ENCODE measurements at regions not wholly inside any gene's neighbourhood (a gene's known extent, or its start where the extent isn't known, plus 50 kb on each side); places are given as distances from the start of the nearest gene placed in this dataset.
A peak's percentile ranks its signal among the peaks of the same experiment; 100 is the strongest.

DNA sequence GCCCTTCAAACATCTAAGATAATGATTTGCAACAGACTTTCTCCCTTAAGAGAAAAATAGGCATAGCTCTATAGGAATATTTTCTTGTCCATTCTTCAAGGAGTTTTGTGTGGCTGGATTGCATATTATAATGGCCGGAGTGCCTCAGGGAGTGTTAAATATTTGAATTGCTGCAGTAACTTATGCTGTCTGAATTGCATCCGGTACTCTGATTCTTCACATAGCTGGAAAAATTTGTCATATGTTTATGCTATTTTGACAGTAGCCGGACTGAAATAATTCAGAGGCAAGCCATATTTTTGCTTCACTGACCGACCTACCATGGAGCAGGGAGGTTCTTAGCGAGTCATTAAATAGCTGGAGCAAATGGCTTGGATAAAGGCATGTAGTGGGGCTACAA lies 621.0 kb downstream of the ACTL7B start:
- TF ChIP-seq, protein P1, sequence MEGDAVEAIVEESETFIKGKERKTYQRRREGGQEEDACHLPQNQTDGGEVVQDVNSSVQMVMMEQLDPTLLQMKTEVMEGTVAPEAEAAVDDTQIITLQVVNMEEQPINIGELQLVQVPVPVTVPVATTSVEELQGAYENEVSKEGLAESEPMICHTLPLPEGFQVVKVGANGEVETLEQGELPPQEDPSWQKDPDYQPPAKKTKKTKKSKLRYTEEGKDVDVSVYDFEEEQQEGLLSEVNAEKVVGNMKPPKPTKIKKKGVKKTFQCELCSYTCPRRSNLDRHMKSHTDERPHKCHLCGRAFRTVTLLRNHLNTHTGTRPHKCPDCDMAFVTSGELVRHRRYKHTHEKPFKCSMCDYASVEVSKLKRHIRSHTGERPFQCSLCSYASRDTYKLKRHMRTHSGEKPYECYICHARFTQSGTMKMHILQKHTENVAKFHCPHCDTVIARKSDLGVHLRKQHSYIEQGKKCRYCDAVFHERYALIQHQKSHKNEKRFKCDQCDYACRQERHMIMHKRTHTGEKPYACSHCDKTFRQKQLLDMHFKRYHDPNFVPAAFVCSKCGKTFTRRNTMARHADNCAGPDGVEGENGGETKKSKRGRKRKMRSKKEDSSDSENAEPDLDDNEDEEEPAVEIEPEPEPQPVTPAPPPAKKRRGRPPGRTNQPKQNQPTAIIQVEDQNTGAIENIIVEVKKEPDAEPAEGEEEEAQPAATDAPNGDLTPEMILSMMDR (IDR thresholded peaks at IDR 0.05), result no peak
- H3K9me3 Mint-ChIP-seq, result peaks cover 16% of the 10 kb centered on the region
- peaks cover 4% of the 10 kb centered on the region for H3K36me3 Mint-ChIP-seq (ENCODE audit: low read depth)
- peaks cover 4% of the 10 kb centered on the region for H3K27me3 Mint-ChIP-seq (ENCODE audit: low read depth, poor library complexity)
- no peak for DNase-seq
- no peak overlapping the region for H3K4me3 Mint-ChIP-seq
- no peaks in the 10 kb centered on the region for H3K4me1 Mint-ChIP-seq
- no peak overlapping the region for H3K27ac Mint-ChIP-seq

DNA sequence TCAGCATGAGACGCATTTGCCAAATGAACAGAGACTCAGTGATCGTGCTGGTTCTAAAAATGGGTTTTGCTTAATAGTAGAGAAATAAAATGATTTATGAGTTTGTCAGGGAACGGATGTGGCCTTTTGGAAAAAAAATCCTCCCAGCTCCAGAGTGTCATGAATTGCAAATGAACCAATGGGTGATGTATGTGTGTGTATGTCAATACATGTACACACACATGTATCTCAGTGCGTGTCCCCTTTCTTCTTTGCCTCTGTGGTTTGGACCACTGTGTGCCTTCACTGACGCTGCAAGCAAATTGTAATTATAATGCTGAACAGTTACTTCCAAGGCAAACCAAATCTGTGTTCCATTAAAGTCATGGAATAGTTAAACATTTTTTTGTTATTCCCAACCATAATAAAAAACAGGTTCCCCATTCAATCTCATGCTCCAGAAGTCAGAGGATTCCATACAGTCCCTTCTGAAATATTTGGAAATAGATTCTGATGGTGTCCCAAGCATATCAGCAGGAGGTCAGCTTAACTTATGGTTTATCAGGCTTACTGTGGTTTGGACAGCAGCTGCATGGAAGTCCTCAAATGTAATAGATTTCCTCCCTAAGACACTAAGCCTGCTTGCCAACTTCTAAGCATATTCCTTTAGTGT lies 630.5 kb downstream of the ACTL7B start:
- Mint-ChIP-seq H3K4me1 (no peaks in the 10 kb centered on the region), H3K27me3 (ENCODE audit: low read depth, poor library complexity) (peaks cover 3% of the 10 kb centered on the region), H3K9me3 (peaks cover 18% of the 10 kb centered on the region), H3K4me3 (no peak overlapping the region), H3K36me3 (ENCODE audit: low read depth) (peaks cover 17% of the 10 kb centered on the region), H3K27ac (no peak overlapping the region)
- TF ChIP-seq, protein P1 (IDR thresholded peaks at IDR 0.05), result no peak
- DNase-seq, result no peak

DNA sequence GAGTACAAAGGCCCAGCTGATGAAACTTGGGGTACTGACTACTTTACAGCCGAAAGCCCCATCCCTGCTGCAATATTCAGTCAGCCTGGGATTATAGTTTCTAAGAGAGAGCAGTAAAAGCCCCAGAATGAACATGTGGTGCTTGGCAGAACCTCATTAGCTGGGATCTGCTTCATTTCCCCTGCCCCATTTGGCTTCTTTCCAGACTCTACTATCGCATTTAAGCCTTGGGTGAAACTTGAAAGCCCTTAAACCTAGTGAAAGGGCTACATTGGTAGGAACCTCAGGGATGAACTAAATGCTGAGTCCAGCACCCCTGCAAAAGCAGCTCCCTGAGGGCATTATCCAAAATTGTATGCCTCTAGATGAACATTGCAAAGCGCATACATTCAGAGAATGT lies 631.1 kb downstream of the ACTL7B start:
- peaks cover 13% of the 10 kb centered on the region for H3K9me3 Mint-ChIP-seq
- H3K4me3 Mint-ChIP-seq, result no peak overlapping the region
- DNase-seq, result no peak
- H3K27me3 Mint-ChIP-seq (ENCODE audit: low read depth, poor library complexity), result peaks cover 1% of the 10 kb centered on the region
- TF ChIP-seq, protein P1 (IDR thresholded peaks at IDR 0.05), result no peak
- H3K36me3 Mint-ChIP-seq (ENCODE audit: low read depth), result peaks cover 12% of the 10 kb centered on the region
- H3K27ac Mint-ChIP-seq, result no peak overlapping the region
- no peaks in the 10 kb centered on the region for H3K4me1 Mint-ChIP-seq

DNA sequence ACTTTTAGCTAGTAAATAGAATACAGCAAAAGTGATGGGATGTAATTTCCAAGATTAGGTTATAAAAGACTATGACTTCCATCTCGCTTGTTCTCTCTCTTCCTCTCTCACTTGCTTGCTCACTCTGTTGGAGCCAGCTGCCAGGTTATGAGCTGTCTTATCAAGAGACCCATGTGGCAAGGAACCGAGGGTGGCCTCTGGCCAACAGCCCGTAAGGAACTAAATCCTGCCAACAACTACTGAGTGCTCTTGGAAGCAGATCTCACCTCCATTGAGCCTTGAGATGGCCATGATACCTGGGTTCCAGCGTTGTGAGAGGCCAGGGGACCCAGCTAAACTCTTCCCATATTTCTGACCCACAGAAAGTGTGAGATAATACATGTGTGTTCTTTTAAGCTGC lies 636.1 kb downstream of the ACTL7B start:
- Mint-ChIP-seq H3K27me3 (ENCODE audit: low read depth, poor library complexity) (peaks cover 4% of the 10 kb centered on the region), H3K36me3 (ENCODE audit: low read depth) (no peaks in the 10 kb centered on the region), H3K27ac (no peak overlapping the region), H3K9me3 (no peaks in the 10 kb centered on the region), H3K4me1 (peaks cover 6% of the 10 kb centered on the region), H3K4me3 (no peak overlapping the region)
- DNase-seq, result no peak
- TF ChIP-seq, protein P1 (IDR thresholded peaks at IDR 0.05), result no peak

DNA sequence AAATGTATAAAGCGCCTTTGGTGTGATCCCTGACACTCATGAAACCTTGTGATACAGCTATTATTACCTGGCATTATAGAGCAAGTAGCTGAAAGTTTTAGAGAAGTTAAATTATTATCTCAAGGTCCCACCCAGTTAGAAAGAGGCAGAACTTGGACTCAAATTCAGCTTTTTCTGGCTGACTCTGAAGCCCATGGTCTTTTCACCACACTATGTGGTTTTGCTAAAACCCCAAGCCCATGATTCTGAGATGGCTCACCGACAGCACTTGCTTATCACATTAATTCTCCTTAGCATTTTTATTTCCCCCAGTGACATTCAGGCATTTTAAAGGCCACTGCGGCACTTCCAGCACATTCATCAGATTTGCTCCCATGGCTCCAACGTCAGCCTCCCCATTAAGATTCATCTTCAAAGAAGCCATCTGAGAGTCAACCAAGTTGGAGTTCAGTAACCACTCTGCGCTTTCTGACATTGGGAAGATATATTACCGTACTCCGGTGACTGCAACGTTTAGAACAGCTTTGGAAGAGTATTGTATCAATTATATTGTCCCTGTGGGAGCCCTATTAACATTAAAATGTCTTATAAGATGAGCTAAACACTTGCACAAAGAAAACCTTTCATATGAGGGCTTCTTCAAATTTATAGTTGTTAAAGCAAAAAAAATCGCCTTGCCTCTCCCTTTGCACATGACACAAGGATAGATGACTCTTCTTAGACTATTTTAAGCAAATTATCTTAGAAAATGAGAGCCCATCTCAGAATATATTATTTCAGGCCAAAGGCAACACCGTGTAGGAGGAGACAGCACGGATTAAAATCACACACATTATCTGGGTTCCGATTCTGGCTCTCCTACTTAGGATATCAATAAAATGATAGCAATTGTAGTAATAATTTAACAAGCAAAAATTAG lies 638.1 kb downstream of the ACTL7B start:
- Mint-ChIP-seq H3K4me1 (peaks cover 6% of the 10 kb centered on the region), H3K27me3 (ENCODE audit: low read depth, poor library complexity) (peaks cover 4% of the 10 kb centered on the region), H3K27ac (peak overlapping the region; percentile 89), H3K9me3 (no peaks in the 10 kb centered on the region), H3K36me3 (ENCODE audit: low read depth) (no peaks in the 10 kb centered on the region), H3K4me3 (no peak overlapping the region)
- TF ChIP-seq, protein P1 (IDR thresholded peaks at IDR 0.05), result no peak
- peak; percentile 3 for DNase-seq

Data from nephron progenitor cell (in vitro differentiated cells).